H9 (cell line): ENCODE measurements at regions not wholly inside any gene's neighbourhood (a gene's known extent, or its start where the extent isn't known, plus 50 kb on each side); places are given as distances from the start of the nearest gene placed in this dataset.

Source experiments
- DNase-seq: peaks from one replicate; pipeline ENCODE4 v3.0.0-alpha.2; 2017
- H2AFZ ChIP-seq: one replicate; pipeline ENCODE4 v1.6.1; 2013; ENCODE audit warnings: mild to moderate bottlenecking, low read length, control low read depth, moderate library complexity
- H2AK5ac ChIP-seq: 2 replicates; pipeline ENCODE4 v1.6.1; 2013; ENCODE audit warnings: low read length, control low read depth, mixed read lengths; ENCODE audit not compliant: insufficient read length
- H2BK120ac ChIP-seq: one replicate; pipeline ENCODE4 v1.6.1; 2013; ENCODE audit warnings: low read depth, mild to moderate bottlenecking, low read length, control low read depth, inconsistent platforms; ENCODE audit not compliant: poor library complexity, severe bottlenecking
- H2BK12ac ChIP-seq: 2 replicates; pipeline ENCODE4 v1.6.1; 2013; ENCODE audit warnings: low read length, control low read depth, mixed read lengths, low read depth; ENCODE audit not compliant: insufficient read length
- H2BK15ac ChIP-seq: 2 replicates; pipeline ENCODE4 v1.6.1; 2013; ENCODE audit warnings: low read depth, low read length, control low read depth
- H2BK20ac ChIP-seq: one replicate; pipeline ENCODE4 v1.6.1; 2013; ENCODE audit warnings: low read depth, mild to moderate bottlenecking, low read length, control low read depth, inconsistent platforms; ENCODE audit not compliant: poor library complexity, severe bottlenecking
- H2BK5ac ChIP-seq: 2 replicates; pipeline ENCODE4 v1.6.1; 2013; ENCODE audit warnings: low read length, control low read depth, mixed read lengths; ENCODE audit not compliant: insufficient read length
- H3K14ac ChIP-seq: 2 replicates; pipeline ENCODE4 v1.6.1; 2013; ENCODE audit warnings: low read length, control low read depth; ENCODE audit not compliant: insufficient read depth
- H3K18ac ChIP-seq: 2 replicates; pipeline ENCODE4 v1.6.1; 2013; ENCODE audit warnings: low read depth, mild to moderate bottlenecking, mixed read lengths, low read length, control low read depth; ENCODE audit not compliant: insufficient read length
- H3K23ac ChIP-seq: 2 replicates; pipeline ENCODE4 v1.6.1; 2013; ENCODE audit warnings: low read length, control low read depth, mixed read lengths, low read depth; ENCODE audit not compliant: insufficient read length
- H3K23me2 ChIP-seq: 2 replicates; pipeline ENCODE4 v1.6.1; 2013; ENCODE audit warnings: low read depth, mild to moderate bottlenecking, mixed read lengths, low read length, control low read depth; ENCODE audit not compliant: insufficient read length, poor library complexity, severe bottlenecking
- H3K27ac ChIP-seq: 2 replicates; pipeline ENCODE4 v1.5.1; 2013; ENCODE audit warnings: low read length, control low read depth, mixed read lengths, low read depth; ENCODE audit not compliant: insufficient read length
- H3K27me3 ChIP-seq: 2 replicates; pipeline ENCODE4 v1.6.1; 2013; ENCODE audit warnings: low read length, control low read depth, inconsistent platforms; ENCODE audit not compliant: insufficient read depth
- H3K4ac ChIP-seq: 2 replicates; pipeline ENCODE4 v1.6.1; 2013; ENCODE audit warnings: low read depth, mild to moderate bottlenecking, control low read depth, inconsistent platforms, low read length, moderate library complexity
- H3K4me1 ChIP-seq: 2 replicates; pipeline ENCODE4 v1.6.1; 2013; ENCODE audit warnings: low read length, control low read depth, inconsistent platforms; ENCODE audit not compliant: insufficient read depth
- H3K4me2 ChIP-seq: 2 replicates; pipeline ENCODE4 v1.6.1; 2013; ENCODE audit warnings: low read length, control low read depth, mixed read lengths; ENCODE audit not compliant: insufficient read length, insufficient read depth
- H3K56ac ChIP-seq: 2 replicates; pipeline ENCODE4 v1.6.1; 2013; ENCODE audit warnings: low read depth, mild to moderate bottlenecking, mixed read lengths, low read length, control low read depth; ENCODE audit not compliant: insufficient read length
- H3K79me1 ChIP-seq: 2 replicates; pipeline ENCODE4 v1.6.1; 2013; ENCODE audit warnings: low read depth, mild to moderate bottlenecking, moderate library complexity, low read length, control low read depth, inconsistent platforms; ENCODE audit not compliant: insufficient read depth, poor library complexity, severe bottlenecking
- H3K79me2 ChIP-seq: 2 replicates; pipeline ENCODE4 v1.6.1; 2013; ENCODE audit warnings: low read length, control low read depth, inconsistent platforms; ENCODE audit not compliant: insufficient read depth
- H3K9ac ChIP-seq: 2 replicates; pipeline ENCODE4 v1.6.1; 2013; ENCODE audit warnings: low read length, control low read depth, mixed read lengths; ENCODE audit not compliant: insufficient read length; ENCODE audit errors: extremely low read depth
- H3K9me3 ChIP-seq: one replicate; pipeline ENCODE4 v1.6.1; 2013; ENCODE audit warnings: low read depth, low read length, inconsistent platforms; ENCODE audit not compliant: control insufficient read depth
- H3T11ph ChIP-seq: one replicate; pipeline ENCODE4 v1.6.1; 2013; ENCODE audit warnings: mild to moderate bottlenecking, low read length, control low read depth, inconsistent platforms
- H4K20me1 ChIP-seq: one replicate; pipeline ENCODE4 v1.6.1; 2013; ENCODE audit not compliant: control insufficient read depth, insufficient read length, insufficient read depth
- H4K5ac ChIP-seq: 2 replicates; pipeline ENCODE4 v1.6.1; 2013; ENCODE audit warnings: low read depth, mild to moderate bottlenecking, mixed read lengths, low read length, control low read depth; ENCODE audit not compliant: insufficient read length
- H4K8ac ChIP-seq: replicated peaks from 2 replicates; pipeline ENCODE4 v1.6.1; 2013; ENCODE audit warnings: low read length, control low read depth, mixed read lengths, low read depth; ENCODE audit not compliant: insufficient read length
- H4K91ac ChIP-seq: 2 replicates; pipeline ENCODE4 v1.6.1; 2013; ENCODE audit warnings: low read depth, mild to moderate bottlenecking, moderate library complexity, mixed read lengths, low read length, control low read depth; ENCODE audit not compliant: insufficient read length
- H3K27ac Mint-ChIP-seq, 3 experiments: 2 replicates in 2 of 3; 3 replicates in 1 of 3; pipeline ENCODE4 v1.8.0; 2020 to 2021; ENCODE audit warnings: mixed read lengths in 3 of 3, mild to moderate bottlenecking in 1 of 3, moderate library complexity in 1 of 3
- H3K27me3 Mint-ChIP-seq: 2 replicates; pipeline ENCODE4 v1.8.0; 2021; ENCODE audit warnings: low read depth, mild to moderate bottlenecking, moderate library complexity, mixed read lengths
- H3K36me3 Mint-ChIP-seq, 3 experiments: 2 replicates in 2 of 3; 3 replicates in 1 of 3; pipeline ENCODE4 v1.8.0; 2020 to 2021; ENCODE audit warnings: low read depth in 3 of 3, mixed read lengths in 3 of 3; ENCODE audit not compliant: insufficient read depth in 1 of 3
- H3K4me1 Mint-ChIP-seq, 2 experiments: 2 replicates each; pipeline ENCODE4 v1.8.0; 2020; ENCODE audit warnings: mixed read lengths in 2 of 2
- H3K4me3 Mint-ChIP-seq, 2 experiments: 2 replicates in 1 of 2; 3 replicates in 1 of 2; pipeline ENCODE4 v1.8.0; 2020 to 2021; ENCODE audit warnings: mild to moderate bottlenecking in 2 of 2, mixed read lengths in 2 of 2, moderate library complexity in 1 of 2
- H3K9me3 Mint-ChIP-seq, 2 experiments: 2 replicates in 1 of 2; 3 replicates in 1 of 2; pipeline ENCODE4 v1.8.0; 2020; ENCODE audit warnings: mild to moderate bottlenecking in 2 of 2, mixed read lengths in 2 of 2, moderate library complexity in 1 of 2
- WGBS: extraction: QIAGEN DNeasy Blood & Tissue Kit; methylation state at CpG from one replicate; pipeline ENCODE4 v1.1.7; 2013; ENCODE audit warnings: missing lambda C conversion rate, low lambda C conversion rate, mixed read lengths; ENCODE audit not compliant: insufficient read length; ENCODE audit errors: extremely low coverage; 5-methylcytosine and 5-hydroxymethylcytosine counted together
- TF ChIP-seq, protein P1 (sequence below): fragments of 200-600 bp; sonication (generic); conservative IDR thresholded peaks from 3 replicates; pipeline ENCODE4 v1.8.0; 2021; ENCODE audit warnings: antibody characterized with exemption, mild to moderate bottlenecking

DNA sequence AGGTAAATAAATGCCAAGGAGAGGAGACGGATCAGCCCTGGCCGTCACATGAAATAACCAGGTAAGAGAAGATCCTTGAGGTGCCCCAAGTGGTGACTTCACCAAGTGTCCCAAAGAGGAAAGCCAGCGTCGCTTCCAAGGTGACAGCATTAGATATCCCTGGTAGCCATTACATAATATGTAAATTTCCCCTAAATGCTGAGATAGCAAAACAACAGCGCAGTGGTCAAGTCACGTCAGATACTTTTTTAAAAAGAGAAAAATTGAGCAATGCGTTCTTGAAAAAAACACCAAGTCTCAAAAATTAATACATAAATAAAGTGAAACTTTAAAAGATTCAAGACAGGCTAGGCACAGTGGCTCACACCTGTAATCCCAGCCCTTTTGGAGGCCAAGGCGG, 100.2 kb downstream of the HTR5A start:
- Histone ChIP-seq H3K79me2 (no peaks in the 10 kb centered on the region), H2BK15ac (no peak overlapping the region), H3K23ac (no peak overlapping the region), H3K27ac (no peak overlapping the region), H3K23me2 (no peaks in the 10 kb centered on the region), H3K27me3 (no peaks in the 10 kb centered on the region), H4K91ac (no peak overlapping the region), H3K4ac (no peak overlapping the region), H3K79me1 (no peaks in the 10 kb centered on the region), H3K56ac (no peak overlapping the region), H2BK20ac (no peak overlapping the region), H2BK120ac (no peak overlapping the region), H3K9me3 (no peaks in the 10 kb centered on the region), H3K4me1 (no peaks in the 10 kb centered on the region), H2BK5ac (no peak overlapping the region), H4K5ac (no peak overlapping the region), H3K14ac (no peak overlapping the region), H3K9ac (no peak overlapping the region), H3T11ph (no peak overlapping the region), H3K4me2 (no peak overlapping the region), H3K18ac (no peak overlapping the region), H4K20me1 (no peaks in the 10 kb centered on the region), H2BK12ac (no peak overlapping the region), H4K8ac (no peak overlapping the region), H2AK5ac (no peak overlapping the region), H2AFZ (no peak overlapping the region)
- peaks cover 8% of the 10 kb centered on the region for H3K27me3 Mint-ChIP-seq
- H3K4me3 Mint-ChIP-seq, result no peak overlapping the region
- no peaks in the 10 kb centered on the region for H3K4me1 Mint-ChIP-seq
- no peak for DNase-seq
- peaks cover 0 to 2% of the 10 kb centered on the region in 2 experiments; a peak in 3 of 5 replicates for H3K9me3 Mint-ChIP-seq
- TF ChIP-seq, protein P1, sequence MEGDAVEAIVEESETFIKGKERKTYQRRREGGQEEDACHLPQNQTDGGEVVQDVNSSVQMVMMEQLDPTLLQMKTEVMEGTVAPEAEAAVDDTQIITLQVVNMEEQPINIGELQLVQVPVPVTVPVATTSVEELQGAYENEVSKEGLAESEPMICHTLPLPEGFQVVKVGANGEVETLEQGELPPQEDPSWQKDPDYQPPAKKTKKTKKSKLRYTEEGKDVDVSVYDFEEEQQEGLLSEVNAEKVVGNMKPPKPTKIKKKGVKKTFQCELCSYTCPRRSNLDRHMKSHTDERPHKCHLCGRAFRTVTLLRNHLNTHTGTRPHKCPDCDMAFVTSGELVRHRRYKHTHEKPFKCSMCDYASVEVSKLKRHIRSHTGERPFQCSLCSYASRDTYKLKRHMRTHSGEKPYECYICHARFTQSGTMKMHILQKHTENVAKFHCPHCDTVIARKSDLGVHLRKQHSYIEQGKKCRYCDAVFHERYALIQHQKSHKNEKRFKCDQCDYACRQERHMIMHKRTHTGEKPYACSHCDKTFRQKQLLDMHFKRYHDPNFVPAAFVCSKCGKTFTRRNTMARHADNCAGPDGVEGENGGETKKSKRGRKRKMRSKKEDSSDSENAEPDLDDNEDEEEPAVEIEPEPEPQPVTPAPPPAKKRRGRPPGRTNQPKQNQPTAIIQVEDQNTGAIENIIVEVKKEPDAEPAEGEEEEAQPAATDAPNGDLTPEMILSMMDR, result no peak
- H3K27ac Mint-ChIP-seq, result no peak overlapping the region; a peak in 1 of 7 replicates
- no CpG with 5 or more reads among the region's 8 CpGs for WGBS
- no peaks in the 10 kb centered on the region for H3K36me3 Mint-ChIP-seq
